Putamen (tissue), 1 donor: ENCODE measurements at regions not wholly inside any gene's neighbourhood (a gene's known extent, or its start where the extent isn't known, plus 50 kb on each side); places are given as distances from the start of the nearest gene placed in this dataset.

ENCODE experiments used
- DNase-seq: peaks from one replicate; pipeline ENCODE4 v3.0.0-alpha.2; 2016; ENCODE audit warnings: low spot score

DNA sequence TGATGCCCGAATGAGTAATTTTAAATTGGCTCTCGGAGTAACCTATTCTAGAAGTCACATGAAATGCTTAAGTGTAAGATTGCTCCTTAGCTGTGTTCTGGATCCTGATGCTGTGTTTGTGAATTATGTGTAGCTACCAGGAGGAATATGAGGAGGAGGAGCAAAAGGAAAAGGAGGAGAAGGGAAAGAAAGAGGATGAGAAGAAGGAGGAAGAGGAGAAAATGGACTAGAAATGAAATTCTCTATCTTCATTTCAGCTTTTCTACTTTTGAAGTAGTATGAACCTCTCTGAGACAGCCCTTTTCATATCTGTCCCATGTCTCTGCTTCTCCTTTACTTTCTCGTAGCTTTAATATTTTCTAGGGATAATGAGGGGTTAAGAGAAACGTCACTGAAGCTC lies 119.4 kb upstream of the ACTBL2 start:
- no peak for DNase-seq

DNA sequence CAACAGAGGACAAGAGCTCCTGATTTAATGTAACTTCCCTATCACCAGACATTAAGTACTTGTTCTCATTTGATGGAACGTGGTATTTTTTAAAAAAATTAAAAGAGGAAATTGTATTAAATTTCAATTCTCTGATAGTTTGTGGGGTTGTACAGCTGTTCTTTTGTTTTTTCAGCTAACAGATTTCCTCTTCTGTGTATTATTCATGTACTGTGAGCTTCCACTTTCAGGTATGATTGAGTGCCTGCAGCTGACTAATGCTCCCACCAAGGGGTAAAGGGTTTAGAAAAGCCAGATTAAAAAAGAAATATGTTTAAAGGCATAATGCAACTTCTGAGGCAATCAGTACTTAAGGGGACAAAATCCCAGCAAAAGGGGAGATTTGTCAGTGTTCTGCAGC lies 117.7 kb upstream of the ACTBL2 start:
- DNase-seq = no peak

DNA sequence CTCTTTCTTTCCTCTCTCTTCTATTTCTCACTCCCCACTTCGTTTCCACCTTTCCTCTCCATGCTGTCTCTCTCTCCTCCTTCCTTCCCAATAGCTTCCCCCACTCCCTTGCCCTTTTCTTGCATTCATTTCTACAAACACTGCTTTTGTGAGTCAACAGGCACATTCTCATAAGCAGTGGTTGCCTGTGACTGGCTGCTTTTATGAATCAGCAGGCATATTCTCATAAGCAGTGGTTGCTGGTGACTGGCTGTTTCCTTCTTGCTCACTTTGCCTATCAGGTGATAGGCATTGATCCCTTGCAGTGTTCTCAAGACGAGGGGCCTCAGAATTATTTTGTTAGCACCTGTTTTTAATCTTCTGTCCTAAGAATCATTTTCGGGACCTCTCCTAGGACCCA lies 116.1 kb upstream of the ACTBL2 start:
- no peak for DNase-seq

DNA sequence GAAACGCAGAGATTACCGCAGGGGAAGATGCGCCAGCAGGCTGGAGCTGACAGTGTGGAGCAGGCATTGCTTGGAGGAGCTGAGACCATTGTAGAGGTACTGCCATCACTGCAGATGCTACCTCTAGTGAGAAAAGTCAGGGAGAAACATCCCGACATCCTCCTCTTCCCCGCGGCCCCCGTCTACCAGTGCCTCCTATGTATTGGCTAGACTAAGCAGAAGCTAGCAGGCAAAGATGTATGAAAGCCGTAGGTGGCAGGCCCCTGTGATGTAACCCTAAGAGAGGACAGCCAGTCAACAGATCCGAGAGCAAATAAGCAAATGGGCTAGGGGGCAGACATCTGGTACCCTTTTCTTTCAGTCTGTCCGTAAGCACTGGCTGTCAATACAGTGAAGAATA lies 115.5 kb upstream of the ACTBL2 start:
- no peak for DNase-seq

DNA sequence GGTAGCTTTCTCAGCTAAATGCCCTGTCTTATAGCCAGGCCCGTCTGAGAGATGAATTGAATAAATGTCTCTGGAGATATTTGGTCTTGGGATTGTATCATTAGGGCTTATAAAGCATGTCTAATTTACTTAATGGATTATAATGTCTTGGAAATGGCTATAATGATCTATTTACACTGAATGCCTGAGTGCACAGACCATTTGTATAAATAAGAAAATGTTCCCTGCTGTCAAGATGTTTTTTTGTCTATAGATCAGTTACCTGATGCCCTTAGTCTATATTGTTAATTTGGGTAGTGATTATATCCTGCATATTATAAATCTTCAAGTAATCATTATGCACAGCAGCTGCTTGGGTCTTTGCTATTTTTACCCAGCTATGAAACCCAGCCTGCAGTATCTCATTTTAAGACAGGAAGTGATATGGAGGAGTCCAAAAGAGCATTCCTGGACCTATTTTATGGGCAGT lies 112.9 kb upstream of the ACTBL2 start:
- DNase-seq = no peak

DNA sequence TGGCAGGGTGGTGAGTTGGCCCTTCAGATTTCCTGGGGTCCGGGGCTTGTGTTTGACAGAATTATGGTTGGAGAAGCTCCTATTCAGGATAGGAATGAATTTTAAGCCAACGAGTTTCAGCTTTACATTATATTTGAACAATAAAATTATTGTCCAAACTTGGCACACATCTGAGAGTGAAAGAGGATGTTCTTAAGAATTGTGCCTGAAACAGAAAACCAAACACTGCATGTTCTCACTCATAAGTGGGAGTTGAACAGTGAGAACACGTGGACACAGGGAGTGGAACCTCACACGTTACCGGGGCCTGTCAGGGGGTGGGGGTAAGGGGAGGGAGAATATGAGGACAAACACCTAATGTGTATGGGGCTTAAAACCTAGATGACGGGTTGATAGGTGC lies 111.8 kb upstream of the ACTBL2 start:
- DNase-seq = no peak

DNA sequence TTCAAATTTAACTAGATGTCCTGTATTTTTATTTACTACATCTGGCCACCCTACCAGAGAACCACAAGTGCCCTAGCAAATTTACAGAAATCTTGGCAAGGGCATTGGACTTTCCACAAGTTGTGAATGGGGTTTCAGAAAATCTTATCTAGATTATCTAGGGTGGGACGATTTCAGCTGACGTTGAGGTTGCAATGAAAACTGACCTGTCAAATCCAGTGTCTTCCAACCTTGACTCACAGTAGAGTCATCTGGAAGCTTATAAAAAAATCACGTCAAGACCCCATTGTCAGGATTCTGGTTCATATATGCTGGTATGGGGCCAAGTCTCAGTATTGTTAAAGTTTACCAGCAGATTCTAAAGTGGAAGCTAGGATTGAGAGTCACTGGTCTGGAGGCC lies 109.6 kb upstream of the ACTBL2 start:
- no peak for DNase-seq

DNA sequence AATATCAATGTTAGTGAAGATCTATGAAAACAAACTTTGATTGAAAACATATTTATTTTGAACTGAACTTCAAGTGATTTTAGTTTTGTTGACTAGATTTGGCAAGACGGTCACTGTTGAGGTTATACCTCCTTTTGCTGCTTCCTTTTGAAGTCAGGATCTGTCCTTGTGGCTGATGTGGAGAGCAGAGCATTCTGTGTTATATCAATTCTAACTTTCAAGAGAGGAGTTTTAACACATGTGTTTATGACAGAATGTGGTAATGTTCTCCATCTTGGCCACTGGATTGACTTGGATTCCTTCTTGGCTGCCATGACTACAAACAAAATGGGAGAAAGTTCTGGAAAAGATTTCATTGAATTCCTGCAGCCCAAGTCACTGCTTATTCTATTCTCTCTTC lies 104.0 kb upstream of the ACTBL2 start:
- no peak for DNase-seq

DNA sequence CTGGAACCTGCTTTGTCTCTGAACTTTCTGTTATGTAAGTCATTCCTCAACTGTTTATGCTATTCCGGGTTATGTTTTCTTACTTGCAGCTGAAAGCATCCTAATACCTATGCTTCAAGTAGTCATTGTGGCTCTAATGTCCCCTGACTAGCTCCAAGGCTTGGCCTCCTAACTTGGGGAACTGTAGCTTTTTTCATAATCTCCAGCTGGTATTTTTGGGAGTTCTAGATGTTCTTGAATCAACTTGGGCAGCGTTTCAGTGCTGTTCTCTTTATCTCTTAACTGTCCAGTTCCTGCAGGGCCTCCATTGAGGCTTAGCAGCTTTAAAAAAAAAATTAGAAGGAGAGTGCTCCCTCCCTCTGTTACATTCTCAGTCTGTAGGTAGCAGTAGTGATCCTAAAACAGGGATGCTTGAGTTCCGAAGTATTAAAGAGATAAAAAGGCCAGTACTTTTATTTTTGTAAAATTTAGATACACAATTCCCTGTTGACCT lies 100.0 kb upstream of the ACTBL2 start:
- DNase-seq = no peak

DNA sequence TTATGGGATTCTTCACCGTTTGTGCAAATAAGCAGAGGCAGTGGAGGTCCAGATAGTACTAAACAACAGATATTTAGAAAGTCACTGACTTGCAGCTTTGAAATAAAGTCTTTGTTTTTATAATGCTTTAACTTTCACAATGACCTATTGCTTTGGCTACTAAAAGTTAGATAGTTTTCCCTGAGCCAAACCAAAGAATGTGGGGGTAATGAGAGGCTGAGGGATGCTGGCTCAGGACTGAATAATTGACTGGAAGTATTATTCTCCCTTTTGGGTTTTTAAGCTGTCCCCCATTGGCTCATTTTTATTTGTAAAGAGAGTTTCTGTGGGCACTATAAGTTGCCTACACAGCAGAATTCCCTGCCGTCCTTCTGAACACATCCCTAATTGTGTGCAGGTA lies 99.2 kb upstream of the ACTBL2 start:
- DNase-seq = no peak

DNA sequence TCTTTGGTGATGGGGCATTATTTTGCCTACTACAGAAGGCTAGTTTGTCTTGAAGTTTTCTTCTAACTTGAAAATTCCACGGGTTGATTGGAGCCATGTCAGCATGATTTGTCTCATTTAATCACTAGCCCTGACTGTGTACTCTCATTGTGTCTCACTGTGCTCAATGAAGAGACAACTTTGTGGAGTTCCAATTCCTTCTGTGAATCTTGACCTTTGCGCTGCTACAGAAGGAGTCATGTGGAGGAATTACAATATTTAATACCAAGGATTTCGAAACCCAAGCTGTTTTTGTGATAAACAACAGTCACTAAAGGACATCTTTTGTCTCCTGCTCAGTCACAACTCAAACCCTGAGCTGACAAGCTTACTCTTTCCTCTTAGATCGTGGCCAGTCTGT lies 98.6 kb upstream of the ACTBL2 start:
- DNase-seq = no peak

DNA sequence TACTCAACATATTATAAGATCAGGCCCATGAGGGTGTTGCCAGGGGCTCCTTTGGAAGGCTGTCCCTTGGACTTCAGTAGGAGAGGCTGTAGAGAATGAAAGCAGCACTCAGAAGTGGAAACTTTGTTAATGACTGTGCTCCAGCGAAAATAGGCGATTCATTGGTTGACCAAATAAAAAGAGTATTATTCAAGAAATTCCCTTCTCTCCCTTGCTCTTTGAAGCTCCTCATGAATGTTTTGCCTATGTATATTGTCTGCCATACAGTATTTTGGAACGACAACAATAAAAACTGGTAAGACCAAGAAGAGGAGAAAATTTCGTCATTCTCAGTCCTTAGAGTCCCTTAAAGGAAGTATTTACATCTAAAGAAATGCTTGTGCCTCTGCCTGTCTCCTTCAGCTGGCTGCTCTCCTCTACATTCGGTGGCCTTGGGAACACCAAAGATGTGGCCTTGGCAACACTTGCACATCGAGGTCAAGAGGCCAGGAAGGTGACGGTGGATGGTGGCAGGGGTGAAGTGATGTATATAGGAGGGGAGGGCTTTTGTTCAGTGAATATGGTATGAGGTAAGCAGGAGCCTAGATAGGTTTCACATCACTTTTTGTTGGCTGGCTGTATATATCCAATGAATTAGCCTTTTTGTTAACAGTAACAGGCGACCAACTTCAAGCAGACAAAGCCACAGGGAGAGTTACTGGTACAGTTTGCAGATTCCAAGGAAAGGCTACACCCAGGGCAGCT lies 95.0 kb upstream of the ACTBL2 start:
- DNase-seq = no peak

DNA sequence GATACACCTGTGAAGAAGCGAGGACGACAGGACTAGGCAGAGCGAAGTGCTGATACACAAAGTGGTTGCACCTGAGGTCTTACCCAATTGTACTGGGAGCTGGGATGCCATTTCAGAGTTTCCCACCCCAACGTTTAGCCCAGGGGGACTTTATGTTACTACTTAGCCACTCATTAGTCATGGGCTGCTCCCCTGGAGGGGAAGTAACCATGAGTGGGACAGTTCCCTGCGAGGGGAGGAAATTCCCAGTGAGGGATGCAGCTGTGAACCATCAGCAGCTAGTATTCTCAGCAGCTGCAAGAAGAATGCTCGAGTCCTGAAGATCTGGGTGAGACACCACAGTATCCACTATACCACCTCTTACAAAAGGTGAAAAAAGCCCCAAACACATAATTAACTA lies 93.7 kb upstream of the ACTBL2 start:
- no peak for DNase-seq

DNA sequence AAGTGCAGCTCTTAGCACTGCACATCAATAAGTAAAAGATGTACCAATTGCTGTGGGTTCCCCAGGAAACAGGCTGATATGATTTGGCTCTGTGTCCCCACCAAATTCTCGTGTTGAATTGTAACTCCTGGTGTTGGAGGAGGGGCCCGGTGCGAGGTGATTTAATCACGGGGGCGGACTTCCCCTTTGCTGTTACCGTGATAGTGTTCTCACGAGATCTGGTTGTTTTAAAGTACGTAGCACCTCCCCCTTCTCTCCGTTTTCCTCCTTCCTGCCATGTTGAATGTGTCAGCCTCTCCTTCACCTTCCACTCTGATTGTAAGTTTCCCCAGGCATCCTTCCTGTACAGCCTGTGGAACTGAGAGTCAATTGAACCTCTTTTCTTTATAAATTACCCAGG lies 93.2 kb upstream of the ACTBL2 start:
- DNase-seq = no peak

DNA sequence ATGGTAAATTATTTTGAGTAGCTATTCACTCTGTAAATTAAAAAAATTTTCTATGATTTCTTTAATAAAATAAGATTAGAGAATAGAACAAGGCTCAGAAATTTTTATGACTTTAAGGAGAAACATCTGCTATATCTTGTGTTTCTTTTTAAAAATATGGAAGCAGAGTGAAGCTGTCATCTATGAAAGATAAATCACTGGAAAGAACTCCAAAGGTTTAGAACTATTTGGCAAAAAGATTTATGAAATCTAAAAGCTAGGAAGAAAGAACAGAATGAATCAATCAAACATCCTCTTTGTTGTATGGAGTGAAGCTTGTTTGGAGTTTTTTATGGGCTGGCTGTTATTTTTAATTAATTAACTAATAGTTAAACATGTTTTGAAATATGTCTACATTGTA lies 89.8 kb upstream of the ACTBL2 start:
- no peak for DNase-seq

DNA sequence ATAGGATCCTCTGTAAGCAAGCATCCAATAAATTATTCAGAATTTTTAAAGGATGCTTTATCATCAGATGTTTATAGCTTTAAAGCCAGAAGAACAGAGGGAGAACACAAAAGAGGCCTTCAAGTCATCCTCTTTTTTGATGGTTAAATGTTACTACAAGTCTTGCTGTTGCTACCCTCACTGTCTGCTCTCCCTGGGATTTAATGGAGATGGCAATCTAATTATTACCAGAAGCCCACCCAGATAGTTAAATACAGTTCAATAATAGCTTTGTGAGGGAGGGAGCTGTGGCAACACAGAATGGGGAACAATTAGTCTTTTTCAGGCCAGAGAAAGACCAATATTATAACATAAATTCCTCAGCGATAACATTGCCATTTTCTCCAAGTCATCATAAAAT lies 87.0 kb upstream of the ACTBL2 start:
- DNase-seq = no peak

DNA sequence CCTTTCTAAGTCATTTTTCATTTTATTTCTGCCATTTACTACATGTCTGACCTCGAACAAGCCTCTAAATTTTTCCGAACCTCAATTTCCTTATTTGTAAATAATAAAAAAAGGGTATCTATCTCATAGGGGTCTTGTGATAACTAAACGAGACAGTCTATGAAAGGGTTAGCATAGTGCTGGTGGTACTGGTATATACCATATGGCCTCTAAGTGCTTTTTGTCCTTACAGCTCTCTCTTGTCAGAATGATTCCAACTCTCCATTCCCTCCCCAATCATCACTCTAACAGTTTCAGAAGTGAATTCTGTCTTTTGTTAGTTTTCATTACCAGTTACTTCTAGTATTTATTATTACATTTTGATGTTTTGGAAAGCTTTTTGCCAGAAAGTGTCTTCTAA lies 85.5 kb upstream of the ACTBL2 start:
- no peak for DNase-seq

DNA sequence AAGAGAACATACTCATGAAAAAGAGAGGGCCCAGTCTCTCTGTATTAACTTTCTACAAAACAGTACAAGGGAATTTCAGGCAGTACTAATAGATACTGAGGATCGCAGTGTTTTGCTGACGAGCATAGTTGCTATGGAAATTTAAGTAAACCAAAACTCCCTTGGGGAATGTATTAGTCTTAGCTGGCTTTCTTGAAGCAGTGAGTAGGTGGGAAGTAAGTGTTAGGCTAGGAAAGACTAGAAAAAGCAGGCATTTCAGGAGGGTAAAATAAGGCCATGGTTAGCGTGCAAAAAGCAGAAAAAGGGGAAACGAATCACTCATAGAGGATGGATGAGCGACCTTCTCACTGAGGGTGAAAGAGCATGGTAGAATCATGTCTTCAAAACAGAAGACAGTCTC lies 84.3 kb upstream of the ACTBL2 start:
- DNase-seq = no peak

DNA sequence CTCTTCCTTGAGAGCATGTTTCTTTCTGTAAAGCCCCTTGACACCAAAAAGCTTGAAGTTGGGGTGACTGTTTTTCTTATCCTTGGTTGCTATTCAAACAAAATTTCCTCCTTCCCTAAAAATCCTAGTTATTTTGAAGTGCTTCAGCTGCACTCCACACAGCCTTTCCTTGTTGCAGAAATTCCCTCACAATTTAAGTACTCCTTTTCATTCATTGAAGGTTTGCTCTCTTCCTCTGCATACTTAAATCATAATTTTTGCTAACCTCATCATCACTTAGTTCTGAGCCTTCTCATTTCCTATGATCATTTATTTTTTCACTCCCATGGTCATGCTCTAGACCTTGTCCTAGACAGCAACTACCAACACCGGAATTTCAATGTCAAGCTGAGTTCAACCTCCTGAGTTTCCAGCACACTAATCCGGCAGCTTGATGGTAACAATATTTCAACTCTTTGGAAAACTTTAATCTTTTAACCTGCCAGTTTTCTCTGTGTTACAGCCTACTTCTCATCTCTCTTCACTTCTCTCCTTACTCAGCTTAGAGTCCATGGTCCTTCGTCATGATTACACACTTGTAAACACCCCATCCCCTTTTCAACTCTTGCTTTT lies 78.7 kb upstream of the ACTBL2 start:
- DNase-seq = no peak

DNA sequence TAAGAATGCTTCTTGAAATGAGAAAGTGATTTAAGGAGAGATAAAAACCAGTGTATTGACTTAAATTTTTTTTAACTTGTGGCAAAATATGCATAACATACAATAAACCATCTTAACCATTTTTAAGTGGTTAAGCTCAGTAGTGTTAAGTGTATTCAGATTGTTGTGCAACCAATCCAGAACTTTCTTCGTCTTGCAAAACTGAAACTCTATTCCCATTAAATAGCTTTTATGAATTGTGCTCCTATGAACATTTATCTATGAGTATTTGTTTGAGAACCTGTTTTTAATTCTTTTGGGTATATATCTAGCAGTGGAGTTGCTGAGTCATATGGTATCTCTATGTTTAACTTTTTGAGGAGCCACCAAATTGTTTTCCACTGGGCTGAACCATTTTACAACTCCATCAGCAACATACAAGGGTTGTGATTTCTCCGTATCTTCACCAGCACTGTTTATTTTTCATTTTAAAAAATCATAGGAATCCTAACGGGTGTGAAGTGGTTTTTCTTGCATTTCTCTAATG lies 76.6 kb upstream of the ACTBL2 start:
- DNase-seq = no peak

DNA sequence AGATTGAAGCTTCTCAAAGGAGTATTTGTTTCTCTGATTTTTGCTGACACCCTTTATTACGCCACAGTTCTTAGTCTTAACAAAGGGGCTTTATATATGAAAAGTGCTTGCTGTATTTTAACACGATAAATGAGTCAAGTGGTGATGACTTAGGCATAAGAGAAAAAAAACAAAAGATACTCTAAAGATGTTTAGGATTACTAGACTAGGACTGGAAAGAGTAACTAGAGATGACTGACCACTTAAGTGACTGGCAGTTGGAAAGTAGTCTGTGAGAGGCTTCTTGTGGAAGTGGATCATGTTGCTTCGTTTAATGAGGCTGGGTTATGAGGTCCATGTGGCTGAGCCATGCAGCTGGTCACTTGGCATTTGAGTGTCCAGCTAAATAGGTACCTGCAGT lies 69.4 kb upstream of the ACTBL2 start:
- DNase-seq = peak; percentile 35

DNA sequence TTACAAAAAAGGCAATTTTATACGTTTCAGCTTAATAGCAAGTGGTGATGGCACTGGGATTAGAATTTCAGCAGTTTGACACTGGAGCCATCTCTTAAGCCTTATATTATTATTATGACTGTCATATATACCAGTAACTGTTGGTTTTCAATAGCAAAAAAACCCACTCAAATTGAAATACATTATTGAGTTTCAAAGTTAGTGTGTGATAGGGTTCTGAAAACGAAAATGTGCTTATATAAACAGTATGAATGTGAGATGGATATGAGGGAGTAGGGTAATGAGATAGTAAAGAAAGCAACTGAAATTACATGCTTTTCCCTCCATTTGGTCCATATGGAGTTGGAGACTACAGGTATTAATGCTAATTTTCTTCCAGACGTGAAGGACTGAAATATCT lies 68.6 kb upstream of the ACTBL2 start:
- no peak for DNase-seq

DNA sequence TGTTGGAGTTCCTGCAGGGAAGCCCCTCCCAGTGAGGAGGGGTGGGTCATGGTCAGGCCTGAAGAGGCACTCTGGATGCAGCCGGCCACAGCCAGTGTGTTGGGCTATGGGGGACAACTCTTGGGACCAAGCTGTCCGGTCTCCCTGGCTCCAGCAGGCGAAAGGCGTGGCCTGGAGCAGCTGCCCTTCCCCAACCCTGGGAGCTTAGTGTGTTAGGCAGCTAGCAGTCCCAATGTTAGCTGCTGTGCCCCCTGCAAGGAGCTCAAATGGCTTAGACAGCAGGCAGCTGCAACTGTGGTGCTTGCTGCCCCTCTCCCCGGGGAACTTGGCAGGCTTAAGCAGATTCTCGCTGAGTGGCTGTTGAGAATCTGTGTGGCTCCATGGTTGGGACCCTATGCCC lies 67.5 kb upstream of the ACTBL2 start:
- no peak for DNase-seq

DNA sequence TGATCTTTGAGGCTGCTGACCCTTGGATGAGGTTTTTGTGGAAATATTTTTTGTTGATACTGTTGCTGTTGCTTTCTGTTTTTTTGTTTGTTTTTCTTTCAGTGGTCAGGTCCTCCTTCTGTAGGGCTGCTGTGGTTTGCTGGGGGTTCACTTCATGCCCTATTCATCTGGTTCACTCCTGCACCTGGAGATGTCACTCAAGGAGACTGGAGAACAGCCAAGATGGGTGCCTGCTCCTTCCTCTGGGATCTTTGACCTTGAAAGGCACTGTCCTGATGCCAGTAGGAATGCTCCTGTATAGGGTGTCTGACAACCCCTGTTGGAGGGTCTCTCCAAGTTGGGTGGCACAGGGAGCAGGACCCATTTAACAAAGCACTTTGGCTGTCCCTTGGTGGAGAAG lies 67.0 kb upstream of the ACTBL2 start:
- no peak for DNase-seq
